K562 (cell line): ENCODE measurements at regions not wholly inside any gene's neighbourhood (a gene's known extent, or its start where the extent isn't known, plus 50 kb on each side); places are given as distances from the start of the nearest gene placed in this dataset.

Experiments used
- ATAC-seq: fragments of 200-7000 bp; cut with Tn5 transposase; 3 replicates; pipeline ENCODE4 v1.9.1; 2020; ENCODE audit warnings: moderate library complexity
- BruUV-seq: library from RNA; stranded (reverse); fragments of 400-500 nt; replicated peaks from 2 replicates; lab custom pipeline; 2021; lab: Mats Ljungman, UMichigan
- CTCF ChIA-PET: fragments of 300-600 bp; formaldehyde crosslinking; extraction: SDS; loops from one replicate; lab custom pipeline; 2021; ENCODE audit warnings: low intra/inter-chr PET ratio; lab: Yijun Ruan, JAX
- POLR2A ChIA-PET: fragments of 300-600, 350-650 bp; sonication (Branson Sonifier 250); formaldehyde crosslinking; extraction: SDS; loops from one replicate; lab custom pipeline; 2021; ENCODE audit warnings: antibody characterized with exemption, inconsistent platforms; lab: Yijun Ruan, JAX
- DNase-seq, 4 experiments: peaks; one replicate each; pipeline versions ENCODE4 v3.0.0 to v3.0.0-alpha.2; 2011 to 2018; ENCODE audit warnings: low spot score in 3 of 4, mixed read lengths in 3 of 4; ENCODE audit errors: extremely low read depth in 1 of 4
- FAIRE-seq: peaks from 2 replicates; lab custom pipeline; 2011; peaks lifted over from hg19 to GRCh38; lab: Jason Lieb, UNC
- H2AFZ ChIP-seq: 2 replicates; pipeline ENCODE4 v1.6.0; 2011; ENCODE audit warnings: low read depth, low read length, control low read depth, inconsistent platforms
- H3K27ac ChIP-seq: fragments of 200-600 bp; 3 replicates; pipeline ENCODE4 v1.8.0; 2011; ENCODE audit warnings: low read depth, mild to moderate bottlenecking, control low read depth, inconsistent platforms, low read length, moderate library complexity, mixed read lengths; ENCODE audit errors: extremely low read depth
- H3K27me3 ChIP-seq, 2 experiments: fragments of 300-600 bp in 1 of 2; 2 replicates in 1 of 2; 3 replicates in 1 of 2; pipeline versions ENCODE4 v1.6.0 to v1.8.0; 2011; ENCODE audit warnings: inconsistent platforms in 2 of 2, low read length in 2 of 2, mild to moderate bottlenecking in 1 of 2, mixed read lengths in 1 of 2, moderate library complexity in 1 of 2; ENCODE audit not compliant: control insufficient read depth in 2 of 2, insufficient read depth in 2 of 2
- H3K36me3 ChIP-seq: fragments of 300-600 bp; 3 replicates; pipeline ENCODE4 v1.8.0; 2011; ENCODE audit warnings: mild to moderate bottlenecking, low read length, inconsistent platforms; ENCODE audit not compliant: control insufficient read depth, insufficient read depth
- H3K4me1 ChIP-seq, 2 experiments: fragments of 200-600 bp in 1 of 2; replicated peaks in 1 of 2; 2 replicates in 1 of 2; 3 replicates in 1 of 2; pipeline versions ENCODE4 v1.5.1 to v1.8.0; 2011; ENCODE audit warnings: inconsistent platforms in 2 of 2, low read length in 2 of 2, mild to moderate bottlenecking in 1 of 2, mixed read lengths in 1 of 2, moderate library complexity in 1 of 2; ENCODE audit not compliant: control insufficient read depth in 2 of 2, insufficient read depth in 2 of 2
- H3K4me2 ChIP-seq: 2 replicates; pipeline ENCODE4 v1.6.1; 2011; ENCODE audit warnings: low read length, control low read depth, inconsistent platforms, mixed read lengths; ENCODE audit not compliant: insufficient read depth
- H3K4me3 ChIP-seq: fragments of 200-600 bp; sonication (generic), shearing (Covaris generic); 2 replicates; pipeline ENCODE4 v1.5.1; 2016; ENCODE audit warnings: control low read depth, inconsistent platforms
- H3K79me2 ChIP-seq: fragments of 200-600 bp; 3 replicates; pipeline ENCODE4 v1.8.0; 2011; ENCODE audit warnings: low read length, inconsistent platforms; ENCODE audit not compliant: control insufficient read depth, insufficient read depth
- H3K9ac ChIP-seq, 2 experiments: 2 replicates each; pipeline versions ENCODE4 v1.6.0 to v1.6.1; 2011; ENCODE audit warnings: low read depth in 2 of 2, low read length in 2 of 2, control low read depth in 1 of 2, inconsistent platforms in 1 of 2, mild to moderate bottlenecking in 1 of 2, mixed read lengths in 1 of 2; ENCODE audit not compliant: insufficient read depth in 1 of 2
- H3K9me1 ChIP-seq: one replicate; pipeline ENCODE4 v1.6.0; 2011; ENCODE audit warnings: inconsistent platforms, mild to moderate bottlenecking, low read length, moderate library complexity; ENCODE audit not compliant: control insufficient read depth, insufficient read depth
- H3K9me3 ChIP-seq: replicated peaks from 2 replicates; pipeline ENCODE4 v1.5.1; 2011; ENCODE audit warnings: low read depth, low read length, inconsistent platforms; ENCODE audit not compliant: control insufficient read depth, insufficient read depth
- H4K20me1 ChIP-seq: replicated peaks from 2 replicates; pipeline ENCODE4 v1.6.1; 2011; ENCODE audit warnings: low read length, inconsistent platforms, mixed read lengths; ENCODE audit not compliant: control insufficient read depth, insufficient read depth
- ARID3B ChIP-seq: fragments of 250-450 bp; sonication (Bioruptor Pico); IDR thresholded peaks from 2 replicates; pipeline ENCODE4 v1.4.0; 2020; ENCODE audit warnings: borderline replicate concordance
- CBFA2T2 ChIP-seq: fragments of 450-650 bp; conservative IDR thresholded peaks from 2 replicates; pipeline ENCODE4 v1.6.1; 2017; ENCODE audit warnings: mild to moderate bottlenecking
- CREB1 ChIP-seq, 2 experiments: sonication (generic) in 1 of 2; formaldehyde crosslinking in 1 of 2; IDR thresholded peaks; 2 replicates each; pipeline versions ENCODE4 v1.6.1 to v1.8.0; 2012 to 2022; ENCODE audit warnings: inconsistent platforms in 1 of 2, mild to moderate bottlenecking in 1 of 2, missing genetic modification reagents in 1 of 2, moderate library complexity in 1 of 2
- CREB5 ChIP-seq: fragments of 250-450 bp; sonication (Bioruptor Pico); IDR thresholded peaks from 2 replicates; pipeline ENCODE4 v1.5.0; 2020; ENCODE audit warnings: mild to moderate bottlenecking
- CSDE1 ChIP-seq, 2 experiments: fragments of 450-650 bp; IDR thresholded peaks; 2 replicates each; pipeline ENCODE4 v1.6.1; 2016; ENCODE audit warnings: mild to moderate bottlenecking in 1 of 2
- E2F5 ChIP-seq: sonication (generic); formaldehyde crosslinking; IDR thresholded peaks from 2 replicates; pipeline ENCODE4 v1.8.0; 2022; ENCODE audit warnings: mild to moderate bottlenecking, missing genetic modification reagents
- FIP1L1 ChIP-seq: fragments of 200-400 bp; formaldehyde crosslinking; IDR thresholded peaks from 2 replicates; pipeline ENCODE4 v1.6.1; 2018; ENCODE audit warnings: mild to moderate bottlenecking, low read depth, low read length; ENCODE audit not compliant: poor library complexity, severe bottlenecking
- GTF2A2 ChIP-seq: IDR thresholded peaks from 2 replicates; pipeline ENCODE4 v1.6.1; 2016; ENCODE audit warnings: mild to moderate bottlenecking, missing genetic modification characterization, missing compliant biosample characterization
- MAFG ChIP-seq: fragments of 450-650 bp; conservative IDR thresholded peaks from 2 replicates; pipeline ENCODE4 v1.6.1; 2016; ENCODE audit warnings: missing genetic modification characterization, missing compliant biosample characterization
- PRDM10 ChIP-seq: fragments of 450-650 bp; IDR thresholded peaks from 2 replicates; pipeline ENCODE4 v1.6.1; 2018; ENCODE audit not compliant: partially characterized antibody
- SMARCC2 ChIP-seq: fragments of 450-650 bp; IDR thresholded peaks from 2 replicates; pipeline ENCODE4 v1.6.1; 2017; ENCODE audit warnings: antibody characterized with exemption, moderate library complexity, mild to moderate bottlenecking, low read depth
- TCF15 ChIP-seq: fragments of 250-450 bp; sonication (Bioruptor Pico); IDR thresholded peaks from 2 replicates; pipeline ENCODE4 v1.8.0; 2022; ENCODE audit warnings: moderate library complexity, mild to moderate bottlenecking, inconsistent platforms
- THRB ChIP-seq: fragments of 450-650 bp; formaldehyde crosslinking; conservative IDR thresholded peaks from 2 replicates; pipeline ENCODE4 v1.4.0; 2022; ENCODE audit warnings: mild to moderate bottlenecking, missing genetic modification characterization
- ZNF707 ChIP-seq: fragments of 250-450 bp; sonication (Bioruptor Pico); conservative IDR thresholded peaks from 2 replicates; pipeline ENCODE4 v1.8.0; 2022; ENCODE audit warnings: inconsistent platforms, mild to moderate bottlenecking, moderate library complexity
- WGBS: fragments of 100-300 bp; shearing (Covaris generic); methylation state at CpG from one replicate; pipeline ENCODE4 v1.1.6; 2016; ENCODE audit warnings: low coverage, mixed read lengths; ENCODE audit not compliant: insufficient coverage; ENCODE audit errors: missing lambda C conversion rate; 5-methylcytosine and 5-hydroxymethylcytosine counted together
- in situ Hi-C: fragments of 300-500 bp; cut with MboI; formaldehyde crosslinking; loops from 4 replicates; pipeline ENCODE4 v1.15.0; 2018; ENCODE audit warnings: inconsistent platforms, mixed read lengths
- intact Hi-C: fragments of 100-400 bp; cut with micrococcal nuclease; formaldehyde crosslinking; loops from 2 replicates; pipeline ENCODE4 v1.14.2; 2022

- H3K79me2 ChIP-seq, result no peaks in the 10 kb centered on the region
- no peak overlapping the region for H3K9ac ChIP-seq
- H3K4me3 ChIP-seq, result no peak overlapping the region
- FAIRE-seq, result no peak
- no peak overlapping the region for H3K4me2 ChIP-seq
- ChIA-PET POLR2A (no interaction called here), CTCF (no interaction called here)
- H3K4me1 ChIP-seq, result no peaks in the 10 kb centered on the region
- WGBS, result 3% methylated on average over 4 of the region's 4 CpGs
- no peaks in the 10 kb centered on the region for H3K9me1 ChIP-seq
- ATAC-seq, result no peak
- intact Hi-C loops, result no loop called here
- H3K9me3 ChIP-seq, result no peaks in the 10 kb centered on the region
- in situ Hi-C loops, result no loop called here
- no peaks in the 10 kb centered on the region for H4K20me1 ChIP-seq
- BruUV-seq, result no TSS peak
- no peaks in the 10 kb centered on the region for H3K27me3 ChIP-seq
- H3K27ac ChIP-seq, result no peak overlapping the region
- no peaks in the 10 kb centered on the region for H3K36me3 ChIP-seq
- DNase-seq, result no peak
- no peak overlapping the region for H2AFZ ChIP-seq
- TF ChIP-seq FIP1L1 (no peak), TCF15 (CRISPR knock-in tag) (no peak), GTF2A2 (tag) (no peak), ZNF707 (no peak), THRB (no peak), PRDM10 (no peak), CREB5 (CRISPR knock-in tag) (no peak), CBFA2T2 (no peak), CSDE1 (IDR thresholded peaks at IDR 0.05) (no peak), ARID3B (no peak), CREB1 (IDR thresholded peaks at IDR 0.05) (no peak), CREB1 (CRISPR knock-in tag; IDR thresholded peaks at IDR 0.05) (no peak), E2F5 (CRISPR knock-in tag) (no peak), MAFG (tag) (no peak), SMARCC2 (no peak)
These were observed 202.8 kb upstream of the DIO2 start for GRCh38 chr14:80414080-80414479.
